ENCODE measurements at regions not wholly inside any gene's neighbourhood (a gene's known extent, or its start where the extent isn't known, plus 50 kb on each side); places are given as distances from the start of the nearest gene placed in this dataset.
"Not testable (repeated sequence)": the region's sequence is repeated elsewhere in the genome, so short reads cannot be mapped to it uniquely, and the experiment has no call there.

- DNase-seq (no peak), ATAC-seq (no peak)
- H3K9me3 Mint-ChIP-seq, result no peaks in the 10 kb centered on the region
- H3K4me1 Mint-ChIP-seq, result no peaks in the 10 kb centered on the region
- H3K4me3 Mint-ChIP-seq, result no peak overlapping the region
- H3K27me3 Mint-ChIP-seq, result peaks cover 20% of the 10 kb centered on the region
- no peaks in the 10 kb centered on the region for H3K36me3 Mint-ChIP-seq (ENCODE audit: low read depth)
- H3K27ac Mint-ChIP-seq, result no peak overlapping the region
These were observed 147.6 kb downstream of the MAIP1 start for GRCh38 chr2:200102971-200103370.

DNA sequence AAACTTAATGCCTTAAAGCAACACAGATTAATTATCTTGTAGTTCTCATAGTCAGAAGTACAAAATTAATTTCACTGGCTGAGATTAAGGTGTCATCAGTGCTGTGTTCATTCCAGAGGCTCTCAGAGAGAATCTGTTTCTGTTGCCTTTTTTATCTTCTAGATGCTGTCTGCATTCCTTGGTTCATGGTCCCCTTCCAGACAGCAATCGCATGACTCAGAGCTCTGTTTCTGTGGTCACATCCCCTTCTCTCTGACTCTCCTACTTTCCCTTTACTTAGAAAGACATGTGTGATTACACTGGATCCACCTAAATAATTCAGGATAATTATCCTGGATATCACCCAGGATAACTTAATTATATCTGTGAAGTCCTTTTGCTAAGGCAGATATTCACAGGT, 148.6 kb downstream of the MAIP1 start:
- DNase-seq (no peak), ATAC-seq (no peak)
- Mint-ChIP-seq H3K27me3 (peaks cover 20% of the 10 kb centered on the region), H3K36me3 (ENCODE audit: low read depth) (no peaks in the 10 kb centered on the region), H3K4me3 (no peak overlapping the region), H3K27ac (no peak overlapping the region), H3K9me3 (no peaks in the 10 kb centered on the region), H3K4me1 (no peaks in the 10 kb centered on the region)

- H3K9me3 Mint-ChIP-seq, result no peaks in the 10 kb centered on the region
- H3K36me3 Mint-ChIP-seq (ENCODE audit: low read depth), result no peaks in the 10 kb centered on the region
- no peak overlapping the region for H3K4me3 Mint-ChIP-seq
- ATAC-seq (no peak), DNase-seq (no peak)
- H3K27me3 Mint-ChIP-seq, result peaks cover 19% of the 10 kb centered on the region
- no peak overlapping the region for H3K27ac Mint-ChIP-seq
- no peaks in the 10 kb centered on the region for H3K4me1 Mint-ChIP-seq
These were observed 152.3 kb downstream of the MAIP1 start for GRCh38 chr2:200107514-200108217.

GRCh38 chr2:200109421-200109820, 154.0 kb downstream of the MAIP1 start:
- H3K4me3 Mint-ChIP-seq, result no peak overlapping the region
- peaks cover 19% of the 10 kb centered on the region for H3K27me3 Mint-ChIP-seq

DNA sequence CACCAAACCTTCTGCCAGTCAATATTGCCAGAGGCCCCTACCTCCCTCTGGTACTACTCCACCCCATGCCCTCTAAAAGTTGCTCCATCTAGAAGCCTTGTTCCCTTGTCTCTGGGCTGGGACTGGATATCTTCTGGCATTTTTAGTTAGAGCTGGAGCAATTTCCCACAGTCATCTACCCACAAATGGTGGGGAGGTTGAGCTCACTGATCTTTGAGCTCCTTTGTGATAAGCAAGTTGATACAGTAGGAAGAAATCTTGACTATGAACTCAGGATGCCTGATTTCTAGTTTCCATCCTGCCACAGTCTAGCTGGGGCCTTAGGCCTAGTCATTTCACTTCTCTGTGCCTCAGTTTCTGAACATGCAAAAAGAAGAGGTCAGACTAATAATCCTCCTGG, 155.0 kb downstream of the MAIP1 start:
- no peaks in the 10 kb centered on the region for H3K4me1 Mint-ChIP-seq
- no peak overlapping the region for H3K27ac Mint-ChIP-seq
- ATAC-seq (no peak), DNase-seq (no peak)
- H3K4me3 Mint-ChIP-seq, result no peak overlapping the region
- H3K27me3 Mint-ChIP-seq, result peaks cover 13% of the 10 kb centered on the region
- H3K9me3 Mint-ChIP-seq, result no peaks in the 10 kb centered on the region
- H3K36me3 Mint-ChIP-seq (ENCODE audit: low read depth), result no peaks in the 10 kb centered on the region

More at GRCh38 chr2:200109421-200109820, 154.0 kb downstream of the MAIP1 start:
- no peak for DNase-seq
- H3K4me1 Mint-ChIP-seq, result no peaks in the 10 kb centered on the region
- ATAC-seq, result no peak
- no peak overlapping the region for H3K27ac Mint-ChIP-seq
- no peaks in the 10 kb centered on the region for H3K36me3 Mint-ChIP-seq (ENCODE audit: low read depth)
- no peaks in the 10 kb centered on the region for H3K9me3 Mint-ChIP-seq

GRCh38 chr2:200113016-200113799, 157.8 kb downstream of the MAIP1 start:
- H3K9me3 Mint-ChIP-seq; DNase-seq; H3K4me3 Mint-ChIP-seq; H3K36me3 Mint-ChIP-seq (ENCODE audit: low read depth); H3K27me3 Mint-ChIP-seq; H3K27ac Mint-ChIP-seq; ATAC-seq; H3K4me1 Mint-ChIP-seq: not testable (repeated sequence)

GRCh38 chr2:200119236-200119635, 163.9 kb downstream of the MAIP1 start:
- Mint-ChIP-seq H3K36me3 (ENCODE audit: low read depth) (no peaks in the 10 kb centered on the region), H3K4me1 (no peaks in the 10 kb centered on the region), H3K27ac (no peak overlapping the region), H3K27me3 (peaks cover 16% of the 10 kb centered on the region), H3K9me3 (no peaks in the 10 kb centered on the region), H3K4me3 (no peak overlapping the region)
- DNase-seq (no peak), ATAC-seq (no peak)

- no peak for DNase-seq
- Mint-ChIP-seq H3K4me1 (no peaks in the 10 kb centered on the region), H3K27ac (no peak overlapping the region), H3K27me3 (peaks cover 16% of the 10 kb centered on the region), H3K9me3 (no peaks in the 10 kb centered on the region), H3K4me3 (no peak overlapping the region), H3K36me3 (ENCODE audit: low read depth) (no peaks in the 10 kb centered on the region)
- ATAC-seq, result no peak
These were observed 166.5 kb downstream of the MAIP1 start for GRCh38 chr2:200121931-200122330.

DNA sequence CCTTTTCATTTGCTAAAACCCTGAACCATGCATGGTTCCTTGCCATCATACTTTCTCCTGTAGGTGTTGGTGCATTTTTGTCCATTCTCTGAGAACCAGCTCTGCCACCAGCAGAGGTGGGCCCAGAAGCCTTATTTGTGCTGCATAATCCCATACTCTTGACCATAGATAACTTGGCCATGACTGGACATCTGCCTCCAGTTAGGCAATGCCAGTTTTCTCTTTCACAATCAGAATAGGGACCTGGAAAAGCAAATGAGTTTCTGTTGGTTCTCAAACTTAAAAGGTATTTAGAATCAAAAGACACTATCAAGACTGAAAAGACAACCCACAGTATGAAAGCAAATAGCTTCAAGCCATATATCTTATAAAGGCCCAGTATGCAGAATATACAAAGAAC, 167.3 kb downstream of the MAIP1 start:
- H3K27ac Mint-ChIP-seq, result no peak overlapping the region
- ATAC-seq (no peak), DNase-seq (no peak)
- H3K27me3 Mint-ChIP-seq, result peaks cover 16% of the 10 kb centered on the region
- H3K4me1 Mint-ChIP-seq, result no peaks in the 10 kb centered on the region
- no peaks in the 10 kb centered on the region for H3K36me3 Mint-ChIP-seq (ENCODE audit: low read depth)
- no peak overlapping the region for H3K4me3 Mint-ChIP-seq
- H3K9me3 Mint-ChIP-seq, result no peaks in the 10 kb centered on the region

- not testable (repeated sequence) for H3K27ac Mint-ChIP-seq; ATAC-seq; H3K4me1 Mint-ChIP-seq; H3K4me3 Mint-ChIP-seq; H3K36me3 Mint-ChIP-seq (ENCODE audit: low read depth); H3K9me3 Mint-ChIP-seq; DNase-seq
- H3K27me3 Mint-ChIP-seq, result peaks cover 11% of the 10 kb centered on the region
These were observed 169.4 kb downstream of the MAIP1 start for GRCh38 chr2:200124665-200125368.

GRCh38 chr2:200125444-200126284, 170.3 kb downstream of the MAIP1 start:
- Mint-ChIP-seq H3K4me3 (no peak overlapping the region), H3K36me3 (ENCODE audit: low read depth) (no peaks in the 10 kb centered on the region), H3K27ac (no peak overlapping the region), H3K4me1 (no peaks in the 10 kb centered on the region), H3K9me3 (no peaks in the 10 kb centered on the region), H3K27me3 (peaks cover 11% of the 10 kb centered on the region)
- no peak for ATAC-seq
- no peak for DNase-seq

GRCh38 chr2:200126285-200126670, 170.9 kb downstream of the MAIP1 start:
- not testable (repeated sequence) for H3K9me3 Mint-ChIP-seq; DNase-seq; H3K4me3 Mint-ChIP-seq; H3K27ac Mint-ChIP-seq; H3K4me1 Mint-ChIP-seq; ATAC-seq; H3K36me3 Mint-ChIP-seq (ENCODE audit: low read depth)
- H3K27me3 Mint-ChIP-seq, result peaks cover 11% of the 10 kb centered on the region

DNA sequence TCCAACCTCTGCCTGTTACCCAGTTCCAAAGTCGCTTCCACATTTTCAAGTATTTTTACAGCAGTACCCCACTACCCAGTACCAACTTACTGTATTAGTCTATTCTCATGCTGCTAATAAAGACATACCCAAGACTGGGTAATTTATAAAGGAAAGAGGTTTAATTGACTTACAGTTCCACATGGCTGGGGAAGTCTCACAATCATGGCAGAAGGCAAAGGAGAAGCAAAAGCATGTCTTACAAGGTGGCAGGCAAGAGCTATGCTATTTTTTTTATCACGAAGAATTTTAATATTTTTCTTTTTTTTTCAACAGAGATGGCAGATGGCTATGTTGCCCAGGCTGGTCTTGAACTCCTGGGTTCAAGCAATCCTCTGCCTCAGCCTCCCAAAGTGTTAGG, 171.3 kb downstream of the MAIP1 start:
- H3K27ac Mint-ChIP-seq; H3K4me1 Mint-ChIP-seq; H3K36me3 Mint-ChIP-seq (ENCODE audit: low read depth); H3K9me3 Mint-ChIP-seq; H3K4me3 Mint-ChIP-seq; DNase-seq; ATAC-seq: not testable (repeated sequence)
- H3K27me3 Mint-ChIP-seq, result peaks cover 10% of the 10 kb centered on the region

DNA sequence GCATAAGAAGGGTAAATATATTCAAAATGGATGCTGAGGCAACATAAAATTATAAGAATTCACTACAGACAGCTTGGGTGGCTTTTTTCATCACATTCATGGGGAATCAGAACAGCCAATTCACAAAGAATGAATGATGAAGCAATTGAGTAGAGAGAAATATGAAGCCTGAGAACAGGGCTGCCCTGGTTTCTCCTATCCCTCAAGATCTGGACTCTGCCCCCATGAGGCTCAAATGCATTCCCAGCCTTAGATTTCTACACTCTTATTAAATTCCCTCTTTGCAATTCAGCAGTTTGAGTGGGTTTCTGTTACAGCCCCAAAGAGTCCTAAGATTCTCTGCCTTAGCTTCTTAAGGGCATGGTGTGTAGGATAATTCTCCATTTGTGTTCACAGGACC, 172.5 kb downstream of the MAIP1 start:
- Mint-ChIP-seq H3K27me3 (peaks cover 10% of the 10 kb centered on the region), H3K4me3 (no peak overlapping the region), H3K36me3 (ENCODE audit: low read depth) (no peaks in the 10 kb centered on the region), H3K27ac (no peak overlapping the region), H3K9me3 (no peaks in the 10 kb centered on the region), H3K4me1 (peaks cover 4% of the 10 kb centered on the region)
- ATAC-seq (no peak), DNase-seq (no peak)

Data from activated naive CD8-positive, alpha-beta T cell treated with anti-CD3 and anti-CD28 coated beads, Interleukin-2, amount 50 U/mL, for 24 hours (primary cell).